Kidney epithelial cell (primary cell): ENCODE measurements at regions not wholly inside any gene's neighbourhood (a gene's known extent, or its start where the extent isn't known, plus 50 kb on each side); places are given as distances from the start of the nearest gene placed in this dataset.

Experiments used
- DNase-seq: peaks from one replicate; pipeline ENCODE4 v3.0.0-alpha.2; 2010; ENCODE audit warnings: low read depth
- H3K27me3 ChIP-seq: 2 replicates; pipeline ENCODE4 v1.6.0; 2011; ENCODE audit warnings: low read length; ENCODE audit not compliant: control insufficient read depth, insufficient read depth
- H3K36me3 ChIP-seq: 2 replicates; pipeline ENCODE4 v1.5.1; 2011; ENCODE audit warnings: low read length; ENCODE audit not compliant: control insufficient read depth, insufficient read depth
- H3K4me3 ChIP-seq: 2 replicates; pipeline ENCODE4 v1.5.1; 2011; ENCODE audit warnings: low read depth, mild to moderate bottlenecking, control low read depth, low read length
- TF ChIP-seq, protein P1 (sequence below): IDR thresholded peaks from 2 replicates; pipeline ENCODE4 v1.5.1; 2011; ENCODE audit warnings: mild to moderate bottlenecking, moderate library complexity, low read length, control low read depth, inconsistent platforms; ENCODE audit not compliant: insufficient read depth, poor library complexity, severe bottlenecking

DNA sequence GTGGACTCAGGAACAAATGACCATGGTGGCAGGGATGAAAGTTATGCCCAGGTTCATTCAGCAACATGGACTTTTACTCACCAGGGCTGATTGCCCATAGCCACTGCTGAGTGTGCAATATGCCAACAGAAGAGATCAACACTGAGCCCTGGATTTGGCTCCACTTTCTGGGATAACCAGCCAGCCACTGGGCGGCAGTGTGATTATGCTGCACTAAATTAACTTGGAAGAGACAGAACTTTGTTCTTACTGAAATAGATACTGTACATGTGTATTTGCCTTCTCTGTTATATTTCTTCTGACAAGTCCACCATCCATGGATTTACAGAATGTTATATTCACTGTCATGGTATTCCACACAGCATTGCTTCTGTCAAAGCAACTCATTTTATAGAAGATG lies 257.4 kb downstream of the TDRD3 start:
- Histone ChIP-seq H3K36me3 (no peaks in the 10 kb centered on the region), H3K27me3 (no peaks in the 10 kb centered on the region), H3K4me3 (no peak overlapping the region)
- no peak for DNase-seq
- TF ChIP-seq, protein P1, sequence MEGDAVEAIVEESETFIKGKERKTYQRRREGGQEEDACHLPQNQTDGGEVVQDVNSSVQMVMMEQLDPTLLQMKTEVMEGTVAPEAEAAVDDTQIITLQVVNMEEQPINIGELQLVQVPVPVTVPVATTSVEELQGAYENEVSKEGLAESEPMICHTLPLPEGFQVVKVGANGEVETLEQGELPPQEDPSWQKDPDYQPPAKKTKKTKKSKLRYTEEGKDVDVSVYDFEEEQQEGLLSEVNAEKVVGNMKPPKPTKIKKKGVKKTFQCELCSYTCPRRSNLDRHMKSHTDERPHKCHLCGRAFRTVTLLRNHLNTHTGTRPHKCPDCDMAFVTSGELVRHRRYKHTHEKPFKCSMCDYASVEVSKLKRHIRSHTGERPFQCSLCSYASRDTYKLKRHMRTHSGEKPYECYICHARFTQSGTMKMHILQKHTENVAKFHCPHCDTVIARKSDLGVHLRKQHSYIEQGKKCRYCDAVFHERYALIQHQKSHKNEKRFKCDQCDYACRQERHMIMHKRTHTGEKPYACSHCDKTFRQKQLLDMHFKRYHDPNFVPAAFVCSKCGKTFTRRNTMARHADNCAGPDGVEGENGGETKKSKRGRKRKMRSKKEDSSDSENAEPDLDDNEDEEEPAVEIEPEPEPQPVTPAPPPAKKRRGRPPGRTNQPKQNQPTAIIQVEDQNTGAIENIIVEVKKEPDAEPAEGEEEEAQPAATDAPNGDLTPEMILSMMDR = peak; percentile 64

DNA sequence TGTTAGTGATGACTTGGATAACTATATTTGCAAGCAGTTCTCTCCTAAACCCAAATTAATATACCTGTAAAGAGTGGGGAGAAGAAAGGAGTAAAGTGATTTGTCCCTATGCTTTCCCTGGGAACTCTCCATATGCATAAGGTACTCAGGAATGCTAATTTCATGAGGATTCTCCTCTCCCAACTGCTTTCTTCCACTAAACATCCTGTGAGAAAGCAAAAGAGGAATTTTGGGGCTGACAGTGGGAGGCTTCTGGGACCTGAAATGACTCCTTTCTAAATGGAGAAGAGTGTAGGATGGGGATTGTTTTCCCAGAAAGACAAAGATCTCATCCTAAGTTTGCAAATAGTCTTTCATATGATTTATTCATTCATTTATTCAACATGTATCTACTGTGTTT lies 250.5 kb downstream of the TDRD3 start:
- DNase-seq = no peak
- Histone ChIP-seq H3K4me3 (no peak overlapping the region), H3K27me3 (no peaks in the 10 kb centered on the region), H3K36me3 (no peaks in the 10 kb centered on the region)
- TF ChIP-seq, protein P1 = no peak

GRCh38 chr13:60646620-60647019 lies 249.6 kb downstream of the TDRD3 start:
- TF ChIP-seq, protein P1 = no peak
- DNase-seq = no peak
- no peaks in the 10 kb centered on the region for H3K36me3 ChIP-seq
- no peak overlapping the region for H3K4me3 ChIP-seq
- H3K27me3 ChIP-seq = no peaks in the 10 kb centered on the region

GRCh38 chr13:60645676-60646075 lies 248.7 kb downstream of the TDRD3 start:
- Histone ChIP-seq H3K36me3 (no peaks in the 10 kb centered on the region), H3K4me3 (no peak overlapping the region), H3K27me3 (no peaks in the 10 kb centered on the region)
- DNase-seq = peak; percentile 56
- TF ChIP-seq, protein P1 = no peak

- TF ChIP-seq, protein P1 = no peak
- Histone ChIP-seq H3K27me3 (no peaks in the 10 kb centered on the region), H3K36me3 (no peaks in the 10 kb centered on the region), H3K4me3 (no peak overlapping the region)
- no peak for DNase-seq
Observed at GRCh38 chr13:60642552-60642951, 245.5 kb downstream of the TDRD3 start.

DNA sequence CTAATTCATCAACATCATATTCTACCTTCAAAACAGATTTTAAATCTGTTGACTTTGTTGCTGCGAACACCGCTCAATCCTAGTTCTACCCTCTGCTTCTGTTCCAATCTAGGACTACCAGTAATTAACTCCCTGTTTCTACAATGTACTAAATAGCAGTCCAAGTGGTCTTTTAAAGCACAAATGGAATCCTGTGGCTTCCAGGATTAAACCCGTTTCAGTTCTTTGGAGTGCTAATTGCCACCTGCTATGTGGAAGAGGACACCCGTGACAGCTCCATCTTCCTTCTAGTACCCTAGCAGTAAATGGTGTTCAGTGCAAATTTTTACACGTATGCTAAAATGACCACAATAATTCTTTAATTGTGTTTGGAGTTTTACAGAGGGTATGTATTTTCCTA lies 232.1 kb downstream of the TDRD3 start:
- no peak for DNase-seq
- Histone ChIP-seq H3K27me3 (no peaks in the 10 kb centered on the region), H3K4me3 (no peak overlapping the region), H3K36me3 (no peaks in the 10 kb centered on the region)
- TF ChIP-seq, protein P1 = no peak
